ENCODE measurements at regions not wholly inside any gene's neighbourhood (a gene's known extent, or its start where the extent isn't known, plus 50 kb on each side); places are given as distances from the start of the nearest gene placed in this dataset.

DNA sequence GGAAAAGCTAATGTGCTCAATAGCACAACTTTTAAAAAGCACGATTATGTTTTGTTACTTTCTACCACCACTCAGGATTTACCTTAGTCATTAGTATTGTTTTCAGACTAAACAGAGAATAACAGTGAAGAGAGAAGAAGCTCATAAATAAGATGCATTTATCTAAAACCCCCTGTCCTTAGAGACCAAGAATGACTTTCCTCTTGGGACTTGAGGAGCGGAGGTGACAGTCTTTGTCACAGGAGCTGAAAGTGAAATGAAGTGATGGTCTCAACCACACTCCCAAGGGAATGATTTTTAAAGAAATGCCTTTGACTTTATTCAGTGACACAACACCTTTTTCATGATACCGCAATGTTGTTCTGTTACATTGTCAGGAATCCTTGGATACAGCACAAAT is 190.6 kb upstream of the NBEA start:
- WGBS (ENCODE audit: insufficient coverage), result no CpG with 5 or more reads among the region's 3 CpGs

More for the DNA sequence above, 190.6 kb upstream of the NBEA start:
- Mint-ChIP-seq H3K4me1 (no peaks in the 10 kb centered on the region), H3K9me3 (ENCODE audit: insufficient read depth) (no peaks in the 10 kb centered on the region), H3K27me3 (peaks cover 12% of the 10 kb centered on the region), H3K4me3 (no peak overlapping the region), H3K27ac (no peak overlapping the region)
- Histone ChIP-seq H3K4me2 (replicated peaks; ENCODE audit: low read depth, low read length, poor library complexity, severe bottlenecking) (no peak overlapping the region), H3K4me3 (ENCODE audit: control extremely low read depth in 1 of 5, extremely low read depth in 1 of 5, insufficient read depth in 1 of 5, low read depth in 2 of 5, low read length in 4 of 5) (no peak overlapping the region), H4K20me1 (ENCODE audit: control insufficient read depth, insufficient read depth, low read length, poor library complexity, severe bottlenecking) (no peaks in the 10 kb centered on the region), H3K4me1 (ENCODE audit: control insufficient read depth in 2 of 2, insufficient read depth in 2 of 2, low read length in 2 of 2) (no peaks in the 10 kb centered on the region), H3K9ac (ENCODE audit: low read length) (no peak overlapping the region), H3K36me3 (replicated peaks in 1 of 2; ENCODE audit: control extremely low read depth in 1 of 2, control insufficient read depth in 1 of 2, extremely low read depth in 1 of 2, insufficient read depth in 2 of 2, low read length in 1 of 2) (no peaks in the 10 kb centered on the region), H3K27me3 (replicated peaks in 1 of 4; ENCODE audit: control extremely low read depth in 1 of 4, control insufficient read depth in 3 of 4, insufficient read depth in 4 of 4, low read length in 3 of 4) (peaks cover 0 to 4% (median 0%) of the 10 kb centered on the region in 4 experiments), H2AFZ (ENCODE audit: insufficient read depth, low read depth, low read length, poor library complexity, severe bottlenecking) (no peak overlapping the region), H3K27ac (ENCODE audit: low read length in 2 of 2) (no peak overlapping the region), H3K79me2 (ENCODE audit: control insufficient read depth, insufficient read depth, low read length) (no peaks in the 10 kb centered on the region), H3K9me3 (ENCODE audit: control extremely low read depth in 1 of 3, control insufficient read depth in 2 of 3, insufficient read depth in 1 of 3, low read length in 2 of 3) (peaks cover 0 to 10% (median 0%) of the 10 kb centered on the region in 3 donors)
- ChIA-PET CTCF (no interaction called here), POLR2A (no interaction called here)
- ATAC-seq (ENCODE audit: low read depth) (no peak), DNase-seq (no peak)
- intact Hi-C loops (cut with micrococcal nuclease), result no loop called here
- TF ChIP-seq CTCF (IDR thresholded peaks at IDR 0.05), result no peak
- no peak for TF ChIP-seq EZH2 (IDR thresholded peaks at IDR 0.05; ENCODE audit: borderline replicate concordance, insufficient read depth, low read depth, low read length, poor library complexity, severe bottlenecking)
